Right lobe of liver (tissue), 6 donors: ENCODE measurements at regions not wholly inside any gene's neighbourhood (a gene's known extent, or its start where the extent isn't known, plus 50 kb on each side); places are given as distances from the start of the nearest gene placed in this dataset.

Source experiments
- ATAC-seq, 4 donors: fragments of 200-7000 bp; cut with Tn5 transposase; one replicate each; pipeline ENCODE4 v1.9.1; 2020; ENCODE audit warnings: mild to moderate bottlenecking in 4 of 4, moderate library complexity in 4 of 4
- DNase-seq, 3 donors: peaks; one replicate each; pipeline ENCODE4 v3.0.0-alpha.2; 2020
- H3K27ac ChIP-seq, 3 donors: fragments of 200-600 bp; one replicate each; pipeline ENCODE4 v1.8.0; 2022
- H3K27me3 ChIP-seq, 2 donors: fragments of 200-600 bp; one replicate each; pipeline ENCODE4 v1.8.0; 2022
- H3K36me3 ChIP-seq, 4 donors: fragments of 200-600 bp; sonication (generic) in 1 of 4; one replicate each; pipeline versions ENCODE4 v1.5.1 to v1.8.0; 2017 to 2022; ENCODE audit warnings: control low read depth in 1 of 4
- H3K4me1 ChIP-seq, 4 donors: fragments of 200-600 bp; sonication (generic) in 1 of 4; one replicate each; pipeline versions ENCODE4 v1.5.1 to v1.8.0; 2017 to 2022; ENCODE audit warnings: control low read depth in 1 of 4
- H3K4me3 ChIP-seq, 3 donors: fragments of 200-600 bp; one replicate each; pipeline ENCODE4 v1.8.0; 2022
- H3K9me3 ChIP-seq, 4 donors: fragments of 200-600 bp; sonication (generic) in 1 of 4; one replicate each; pipeline versions ENCODE4 v1.5.1 to v1.8.0; 2017 to 2022; ENCODE audit warnings: control low read depth in 1 of 4
- POLR2A ChIP-seq: fragments of 450-650 bp; IDR thresholded peaks from one replicate; pipeline ENCODE4 v1.6.1; 2017; ENCODE audit warnings: antibody characterized with exemption, mild to moderate bottlenecking
- WGBS: methylation state at CpG from one replicate; pipeline ENCODE4 v1.1.6; 2018; ENCODE audit warnings: low coverage, low lambda C conversion rate; ENCODE audit not compliant: insufficient coverage; ENCODE audit errors: missing lambda C conversion rate; 5-methylcytosine and 5-hydroxymethylcytosine counted together
- intact Hi-C, 2 donors: fragments of 100-400 bp; cut with DNase I; formaldehyde crosslinking; loops; one replicate each; pipeline versions ENCODE4 v1.11.2 to v1.14.1; 2022
- TF ChIP-seq, protein P1 (sequence below), 4 donors: fragments of 200-600 bp in 3 of 4; fragments of 450-650 bp in 1 of 4; IDR thresholded peaks; one replicate each; pipeline versions ENCODE4 v1.5.1 to v1.8.0; 2016 to 2022; ENCODE audit warnings: antibody characterized with exemption in 4 of 4, mild to moderate bottlenecking in 2 of 4
- donor health status: DM: no; HTN: yes; CAD: no.
- donor health status: DM: no; HTN: no; CAD: no.
- donor health status: DM: no; HTN: no; CAD: no.
- donor health status: DM: no; HTN: yes; CAD: no.
- donor health status: DM: no; HTN: yes; CAD: no.

DNA sequence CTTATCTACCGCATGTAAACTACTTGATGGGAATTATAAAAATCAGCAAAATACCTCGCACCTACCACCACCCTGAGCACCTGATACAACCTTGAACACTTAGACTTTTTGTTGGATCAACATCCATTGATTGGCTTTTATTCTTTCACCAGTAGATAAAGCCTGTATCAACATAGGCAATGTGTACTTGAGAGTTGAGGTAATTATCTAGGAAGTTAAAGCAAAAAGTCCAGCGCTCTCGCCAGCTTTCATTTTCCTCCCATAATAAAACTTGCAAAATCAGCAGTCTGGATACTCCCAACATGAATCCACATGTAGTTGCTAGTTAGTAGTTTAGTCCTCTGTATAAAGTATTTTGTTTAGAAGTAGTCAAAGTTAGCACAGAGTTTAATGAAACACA, 132.0 kb upstream of the PRDM1 start:
- intact Hi-C loops = no loop called here
- Histone ChIP-seq H3K36me3 (no peaks in the 10 kb centered on the region), H3K4me3 (no peak overlapping the region), H3K27ac (no peak overlapping the region), H3K9me3 (no peaks in the 10 kb centered on the region), H3K27me3 (peaks cover 0 to 3% of the 10 kb centered on the region in 2 donors), H3K4me1 (no peaks in the 10 kb centered on the region)
- no peak for DNase-seq
- no peak for TF ChIP-seq POLR2A
- TF ChIP-seq, protein P1, sequence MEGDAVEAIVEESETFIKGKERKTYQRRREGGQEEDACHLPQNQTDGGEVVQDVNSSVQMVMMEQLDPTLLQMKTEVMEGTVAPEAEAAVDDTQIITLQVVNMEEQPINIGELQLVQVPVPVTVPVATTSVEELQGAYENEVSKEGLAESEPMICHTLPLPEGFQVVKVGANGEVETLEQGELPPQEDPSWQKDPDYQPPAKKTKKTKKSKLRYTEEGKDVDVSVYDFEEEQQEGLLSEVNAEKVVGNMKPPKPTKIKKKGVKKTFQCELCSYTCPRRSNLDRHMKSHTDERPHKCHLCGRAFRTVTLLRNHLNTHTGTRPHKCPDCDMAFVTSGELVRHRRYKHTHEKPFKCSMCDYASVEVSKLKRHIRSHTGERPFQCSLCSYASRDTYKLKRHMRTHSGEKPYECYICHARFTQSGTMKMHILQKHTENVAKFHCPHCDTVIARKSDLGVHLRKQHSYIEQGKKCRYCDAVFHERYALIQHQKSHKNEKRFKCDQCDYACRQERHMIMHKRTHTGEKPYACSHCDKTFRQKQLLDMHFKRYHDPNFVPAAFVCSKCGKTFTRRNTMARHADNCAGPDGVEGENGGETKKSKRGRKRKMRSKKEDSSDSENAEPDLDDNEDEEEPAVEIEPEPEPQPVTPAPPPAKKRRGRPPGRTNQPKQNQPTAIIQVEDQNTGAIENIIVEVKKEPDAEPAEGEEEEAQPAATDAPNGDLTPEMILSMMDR (IDR thresholded peaks at IDR 0.05) = no peak
- ATAC-seq = peak in 1 of 4 donors; percentile 29
- WGBS = 35% methylated on average over 4 of the region's 4 CpGs

DNA sequence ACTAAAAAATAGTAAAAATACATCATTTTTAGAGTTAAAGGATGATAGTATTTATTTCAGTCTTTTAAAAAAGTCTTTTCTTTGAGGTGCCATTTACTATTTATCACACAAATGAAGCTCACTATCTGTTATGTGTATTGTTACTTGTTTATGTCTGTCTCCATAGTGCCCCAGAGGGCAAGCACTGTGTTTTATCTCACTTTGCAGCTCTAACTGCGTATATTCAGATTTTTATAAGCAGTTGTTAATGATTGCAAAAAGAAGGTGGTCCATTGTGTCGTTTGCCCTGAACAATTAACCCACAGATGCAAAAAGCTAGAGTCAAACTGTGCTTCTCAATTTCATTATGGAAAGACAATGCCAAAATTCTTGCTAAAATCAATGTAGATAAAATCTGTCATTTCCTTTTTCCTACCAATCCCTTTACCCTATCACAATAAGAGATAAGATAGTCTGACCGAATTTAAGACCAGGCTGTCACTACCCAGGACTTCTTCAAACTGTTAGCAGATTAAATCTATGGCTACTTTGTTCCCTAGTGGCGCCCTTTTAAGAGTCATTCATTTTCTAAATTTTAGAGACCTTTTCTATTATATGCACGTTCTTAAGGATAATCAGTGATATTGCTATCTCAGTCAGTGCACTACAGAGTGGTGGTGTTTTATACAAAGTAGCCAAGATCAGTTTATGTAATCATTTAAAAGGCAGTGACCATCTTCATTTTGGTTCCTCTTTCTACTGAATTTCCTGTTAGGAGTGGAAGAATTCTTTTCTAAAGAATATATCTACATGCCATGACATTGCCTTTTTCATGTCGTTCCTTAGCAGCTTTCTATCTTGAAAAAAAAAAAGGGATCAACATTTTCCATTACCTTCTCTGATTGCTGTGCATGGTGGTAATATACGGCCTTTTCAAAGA, 133.1 kb upstream of the PRDM1 start:
- Histone ChIP-seq H3K9me3 (no peaks in the 10 kb centered on the region), H3K4me3 (no peak overlapping the region), H3K36me3 (no peaks in the 10 kb centered on the region), H3K27me3 (peaks cover 0 to 3% of the 10 kb centered on the region in 2 donors), H3K27ac (no peak overlapping the region), H3K4me1 (no peaks in the 10 kb centered on the region)
- intact Hi-C loops = no loop called here
- 23% methylated on average over 7 of the region's 7 CpGs for WGBS
- ATAC-seq (no peak), DNase-seq (no peak)
- TF ChIP-seq, protein P1 (IDR thresholded peaks at IDR 0.05) = no peak
- TF ChIP-seq POLR2A = no peak

DNA sequence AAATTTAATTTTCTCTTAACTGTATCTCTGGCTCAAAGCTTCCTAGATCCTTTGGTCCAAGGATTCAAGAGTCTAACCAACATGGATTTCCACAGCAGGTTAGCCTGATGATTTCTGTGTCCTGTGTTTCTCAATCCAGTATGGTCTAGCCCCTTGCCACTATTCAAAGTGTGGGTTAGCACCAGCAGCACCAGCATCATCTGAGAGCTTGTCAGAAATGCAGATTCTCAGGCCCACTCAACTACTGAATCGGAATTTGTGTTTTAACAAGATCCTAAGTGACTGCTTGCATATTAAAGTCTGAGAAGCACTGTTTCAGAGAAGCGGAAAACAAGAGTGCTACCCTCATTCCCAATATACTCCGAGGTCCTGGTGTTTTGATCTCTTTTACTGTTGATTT, 133.8 kb upstream of the PRDM1 start:
- H3K4me3 ChIP-seq = no peak overlapping the region
- H3K9me3 ChIP-seq = no peaks in the 10 kb centered on the region
- no peaks in the 10 kb centered on the region for H3K4me1 ChIP-seq
- intact Hi-C loops = no loop called here
- no peak overlapping the region for H3K27ac ChIP-seq
- no peaks in the 10 kb centered on the region for H3K36me3 ChIP-seq
- WGBS = 55% methylated on average over 3 of the region's 3 CpGs
- DNase-seq (no peak), ATAC-seq (no peak)
- TF ChIP-seq, protein P1 (IDR thresholded peaks at IDR 0.05) = no peak
- no peak for TF ChIP-seq POLR2A
- peaks cover 0 to 3% of the 10 kb centered on the region in 2 donors for H3K27me3 ChIP-seq

DNA sequence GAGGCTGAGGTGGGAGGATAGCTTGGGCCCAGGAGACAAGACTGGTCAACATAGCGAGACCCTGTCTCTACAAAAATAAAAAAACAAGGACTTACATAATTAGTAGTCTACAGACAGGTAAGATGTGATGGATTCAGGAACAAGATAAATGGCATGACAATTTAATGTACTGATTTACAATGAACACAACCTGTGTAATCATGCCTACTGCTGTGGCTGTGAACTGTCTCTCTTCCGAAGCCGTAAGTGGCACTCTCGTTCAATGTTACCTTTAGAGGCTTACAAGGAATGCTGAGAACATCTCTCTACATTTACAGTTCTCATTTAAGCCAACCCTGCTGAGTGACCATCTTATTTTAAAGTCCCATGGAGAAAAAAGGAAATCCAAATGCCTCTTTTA, 134.8 kb upstream of the PRDM1 start:
- DNase-seq = no peak
- no peaks in the 10 kb centered on the region for H3K36me3 ChIP-seq
- no peaks in the 10 kb centered on the region for H3K9me3 ChIP-seq
- H3K4me1 ChIP-seq = no peaks in the 10 kb centered on the region
- H3K27me3 ChIP-seq = peaks cover 0 to 3% of the 10 kb centered on the region in 2 donors
- H3K27ac ChIP-seq = no peak overlapping the region
- WGBS = 86% methylated on average over 4 of the region's 4 CpGs
- no peak for TF ChIP-seq POLR2A
- TF ChIP-seq, protein P1 (IDR thresholded peaks at IDR 0.05) = no peak
- no peak for ATAC-seq
- intact Hi-C loops = no loop called here
- H3K4me3 ChIP-seq = no peak overlapping the region
